Sigmoid colon (tissue), 3 donors: ENCODE measurements at regions not wholly inside any gene's neighbourhood (a gene's known extent, or its start where the extent isn't known, plus 50 kb on each side); places are given as distances from the start of the nearest gene placed in this dataset.

Experiments used
- POLR2A ChIP-seq, 2 donors: fragments of 450-650 bp; IDR thresholded peaks; one replicate each; pipeline ENCODE4 v1.6.1; 2016; ENCODE audit warnings: antibody characterized with exemption in 2 of 2, mild to moderate bottlenecking in 2 of 2, moderate library complexity in 2 of 2
- TF ChIP-seq, protein P1 (sequence below), 4 experiments: fragments of 450-650 bp in 3 of 4; fragments of 200-600 bp in 1 of 4; IDR thresholded peaks; one replicate each; pipeline ENCODE4 v1.5.1; 2016 to 2019; ENCODE audit warnings: antibody characterized with exemption in 4 of 4, mild to moderate bottlenecking in 3 of 4, moderate library complexity in 2 of 4

DNA sequence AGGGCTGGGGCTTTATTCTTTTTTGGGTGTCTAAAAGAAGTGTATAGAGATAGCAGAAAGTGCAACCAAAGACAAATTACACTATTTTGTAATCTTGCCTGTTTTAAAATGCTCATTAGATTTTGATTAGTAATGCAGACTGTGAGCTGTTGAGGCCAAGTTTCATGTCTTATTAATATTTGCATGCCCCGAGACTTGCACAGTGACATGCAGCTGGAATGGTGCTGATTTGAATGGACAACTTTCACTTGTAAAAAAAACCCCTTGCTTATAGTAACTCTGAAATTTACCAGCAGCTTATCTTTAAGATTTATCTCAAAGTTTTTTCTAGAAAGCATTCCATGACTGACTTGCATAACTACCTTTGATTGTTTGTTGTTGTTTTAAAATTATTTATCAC, 835.1 kb upstream of the IGFBP7 start:
- TF ChIP-seq, protein P1, sequence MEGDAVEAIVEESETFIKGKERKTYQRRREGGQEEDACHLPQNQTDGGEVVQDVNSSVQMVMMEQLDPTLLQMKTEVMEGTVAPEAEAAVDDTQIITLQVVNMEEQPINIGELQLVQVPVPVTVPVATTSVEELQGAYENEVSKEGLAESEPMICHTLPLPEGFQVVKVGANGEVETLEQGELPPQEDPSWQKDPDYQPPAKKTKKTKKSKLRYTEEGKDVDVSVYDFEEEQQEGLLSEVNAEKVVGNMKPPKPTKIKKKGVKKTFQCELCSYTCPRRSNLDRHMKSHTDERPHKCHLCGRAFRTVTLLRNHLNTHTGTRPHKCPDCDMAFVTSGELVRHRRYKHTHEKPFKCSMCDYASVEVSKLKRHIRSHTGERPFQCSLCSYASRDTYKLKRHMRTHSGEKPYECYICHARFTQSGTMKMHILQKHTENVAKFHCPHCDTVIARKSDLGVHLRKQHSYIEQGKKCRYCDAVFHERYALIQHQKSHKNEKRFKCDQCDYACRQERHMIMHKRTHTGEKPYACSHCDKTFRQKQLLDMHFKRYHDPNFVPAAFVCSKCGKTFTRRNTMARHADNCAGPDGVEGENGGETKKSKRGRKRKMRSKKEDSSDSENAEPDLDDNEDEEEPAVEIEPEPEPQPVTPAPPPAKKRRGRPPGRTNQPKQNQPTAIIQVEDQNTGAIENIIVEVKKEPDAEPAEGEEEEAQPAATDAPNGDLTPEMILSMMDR (IDR thresholded peaks at IDR 0.05) = no peak
- TF ChIP-seq POLR2A (IDR thresholded peaks at IDR 0.05) = no peak
